Stimulated activated CD8-positive, alpha-beta memory T cell treated with anti-CD3 and anti-CD28 coated beads, Interleukin-15, amount 100 ng/mL, for 1 hour (primary cell): ENCODE measurements at regions not wholly inside any gene's neighbourhood (a gene's known extent, or its start where the extent isn't known, plus 50 kb on each side); places are given as distances from the start of the nearest gene placed in this dataset.
"Not testable (repeated sequence)": the region's sequence is repeated elsewhere in the genome, so short reads cannot be mapped to it uniquely, and the experiment has no call there.

Experiments used
- DNase-seq: peaks from one replicate; pipeline ENCODE4 v3.0.0-alpha.2; 2020; ENCODE audit warnings: low read depth

- DNase-seq, result not testable (repeated sequence)
These were observed 350.1 kb downstream of the NSUN3 start for GRCh38 chr3:94412936-94413335.

- DNase-seq, result no peak
These were observed 350.7 kb downstream of the NSUN3 start for GRCh38 chr3:94413336-94414108.

DNA sequence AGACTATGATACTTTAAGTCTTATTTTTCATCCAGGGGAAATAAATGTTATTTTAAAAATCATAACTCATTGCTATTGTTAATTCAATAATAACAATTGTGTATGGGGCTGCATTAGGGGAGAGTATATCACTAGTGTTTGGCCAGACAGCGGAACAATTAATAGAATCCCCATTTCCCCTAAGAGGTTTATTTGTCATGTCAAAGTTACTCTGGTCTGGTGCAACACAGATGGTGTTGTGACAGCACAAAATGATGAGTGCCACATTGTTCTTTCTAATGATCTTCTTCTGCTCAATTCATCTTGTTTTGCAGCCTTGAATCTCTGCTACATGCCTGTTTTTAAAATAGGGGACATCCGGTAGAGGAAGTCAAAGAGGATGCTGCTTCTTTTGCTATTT lies 351.6 kb downstream of the NSUN3 start:
- no peak for DNase-seq

GRCh38 chr3:94416768-94417167 lies 353.9 kb downstream of the NSUN3 start:
- no peak for DNase-seq

DNA sequence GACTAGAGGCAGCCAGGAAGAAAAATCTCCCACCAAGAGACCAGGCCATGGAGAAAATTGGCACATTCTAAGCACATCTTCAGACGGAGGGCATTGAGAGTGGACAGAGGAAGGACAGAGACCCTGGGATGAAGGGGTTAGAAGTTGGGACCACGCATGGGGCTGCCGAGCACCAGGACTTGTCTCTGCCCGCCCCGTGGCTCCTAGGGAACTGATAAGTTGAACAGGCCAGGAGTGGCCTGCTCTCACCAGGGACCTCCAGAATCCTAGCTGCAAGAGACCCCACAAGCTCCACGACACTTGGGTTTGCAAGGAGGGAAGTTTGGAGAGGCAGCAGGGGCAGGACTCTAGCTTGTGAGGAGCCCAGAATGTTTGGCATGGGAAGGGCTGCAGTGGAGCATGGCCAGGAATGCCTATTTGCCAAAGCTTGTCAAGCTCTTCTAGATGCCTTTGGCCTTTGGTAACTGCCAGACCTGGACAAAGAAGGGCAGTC lies 355.1 kb downstream of the NSUN3 start:
- no peak for DNase-seq

- no peak for DNase-seq
These were observed 358.1 kb downstream of the NSUN3 start for GRCh38 chr3:94420931-94421330.

GRCh38 chr3:94423578-94423977 lies 360.7 kb downstream of the NSUN3 start:
- DNase-seq, result no peak

DNA sequence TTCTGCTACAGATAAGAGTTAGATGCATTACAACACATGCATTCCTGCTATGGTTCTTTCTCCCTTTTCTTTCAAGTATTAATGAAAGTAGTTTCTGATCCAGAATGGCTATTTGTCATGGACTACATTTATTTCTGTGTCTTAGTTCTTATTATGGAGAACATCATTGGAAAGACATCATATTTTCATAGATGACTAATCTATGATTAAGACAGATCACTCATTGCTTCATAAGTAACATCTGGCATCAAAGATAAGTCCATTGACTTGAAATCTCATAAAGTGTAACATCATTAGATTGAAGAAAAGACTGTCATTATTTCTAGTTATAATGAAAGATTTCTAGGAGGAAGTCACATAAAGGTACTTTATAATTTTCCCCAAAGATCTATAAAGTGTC lies 366.7 kb downstream of the NSUN3 start:
- no peak for DNase-seq

DNA sequence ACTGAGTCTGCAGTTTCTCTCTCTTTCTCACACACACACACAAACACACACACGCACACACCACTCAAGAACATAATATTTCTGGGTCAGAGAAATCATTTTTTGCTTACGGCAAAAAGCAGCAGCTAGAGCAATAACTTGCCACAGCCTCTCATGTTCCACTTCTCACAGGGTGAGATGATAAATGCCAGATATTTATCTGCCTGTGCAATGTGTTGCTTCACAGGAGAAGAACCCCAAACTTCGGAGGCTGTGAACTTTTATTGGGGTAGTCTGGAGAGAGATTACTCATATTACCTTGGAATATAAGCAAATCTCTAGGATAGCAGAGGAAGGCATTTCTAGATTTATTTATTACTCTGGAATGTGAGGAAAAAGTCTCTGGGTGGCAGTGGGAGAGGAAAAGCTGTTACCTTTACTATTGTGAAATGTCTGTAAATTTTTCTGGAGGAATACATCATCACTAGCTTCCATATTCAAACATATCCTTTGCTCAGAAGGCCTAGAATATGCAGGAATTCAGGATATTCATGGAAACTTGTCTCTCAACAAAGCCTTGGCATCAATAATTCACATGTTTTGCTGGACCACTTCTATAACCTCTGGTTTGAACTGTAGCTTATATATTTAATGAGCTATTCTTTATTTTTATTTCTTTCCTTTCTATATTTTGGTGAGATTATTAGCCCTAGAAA lies 369.2 kb downstream of the NSUN3 start:
- no peak for DNase-seq

GRCh38 chr3:94433811-94434210 lies 370.9 kb downstream of the NSUN3 start:
- DNase-seq, result no peak

DNA sequence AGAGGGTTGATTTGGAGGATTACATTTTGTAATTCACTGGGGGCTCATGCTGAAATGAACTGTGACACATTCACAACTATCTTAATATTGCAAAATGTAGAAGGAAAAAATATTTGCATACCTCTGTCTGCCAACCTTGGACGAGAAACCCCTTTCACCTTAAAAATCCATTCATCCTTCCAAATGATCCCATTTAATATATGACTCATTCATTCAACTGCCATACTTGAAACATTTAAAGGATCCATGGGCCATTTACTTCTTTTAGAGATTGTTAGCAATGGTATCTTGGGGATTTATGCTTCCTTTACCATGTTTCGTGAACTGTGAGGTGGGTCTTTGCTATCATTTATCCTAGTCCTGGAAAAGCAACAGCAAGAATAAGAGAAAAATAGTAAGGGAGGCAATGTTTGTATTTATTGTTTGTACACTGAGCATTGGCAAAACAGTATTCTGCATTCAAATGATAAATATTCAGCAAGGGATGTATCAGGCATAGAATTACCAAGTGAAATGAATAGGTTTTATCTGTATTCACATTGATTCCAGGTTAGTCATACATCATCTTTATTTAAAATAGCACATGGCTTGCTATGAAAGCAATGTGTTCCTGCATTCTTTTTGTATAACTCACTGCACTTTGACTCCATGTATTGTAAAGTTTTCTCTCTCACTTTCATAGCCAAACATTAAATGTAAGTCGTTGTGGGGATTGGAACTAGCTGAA lies 378.1 kb downstream of the NSUN3 start:
- no peak for DNase-seq

DNA sequence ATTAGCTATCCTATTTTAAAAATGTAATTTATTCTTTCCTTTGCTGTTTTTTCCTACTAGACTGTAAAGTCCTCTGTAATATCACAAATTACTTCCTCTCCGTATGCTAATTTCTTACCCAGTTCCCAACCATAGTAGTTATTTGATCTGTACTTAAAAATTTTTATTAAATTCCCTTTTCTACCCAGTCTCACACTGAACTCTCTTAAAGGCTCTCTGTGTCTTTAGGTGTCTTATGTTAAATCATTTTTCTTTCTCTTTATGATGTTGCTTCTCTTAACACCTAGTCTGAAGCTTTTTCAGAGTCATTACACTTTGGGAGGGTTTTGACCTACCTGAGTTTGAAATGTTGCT lies 378.6 kb downstream of the NSUN3 start:
- DNase-seq, result no peak

- no peak for DNase-seq
These were observed 391.0 kb downstream of the NSUN3 start for GRCh38 chr3:94453864-94454263.

- no peak for DNase-seq
These were observed 396.3 kb downstream of the NSUN3 start for GRCh38 chr3:94459167-94459566.

DNA sequence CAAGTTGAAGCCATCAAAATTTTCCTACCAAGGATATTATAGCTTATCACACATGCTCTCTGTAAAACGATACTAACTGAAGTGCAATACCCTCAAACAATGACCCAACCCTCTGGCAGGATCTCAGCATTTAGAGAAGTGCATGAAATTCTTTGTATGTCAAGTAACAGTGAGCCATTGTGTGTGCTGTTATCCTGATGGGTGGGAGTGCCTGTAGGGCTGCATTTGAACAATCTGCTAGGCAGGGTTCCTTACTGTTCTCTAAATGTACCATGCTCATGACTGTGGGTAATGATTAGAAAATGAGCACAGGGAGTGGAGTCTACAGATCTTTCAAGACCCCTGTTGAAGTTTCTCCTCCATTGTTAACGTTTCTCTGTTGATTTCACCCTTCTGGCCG lies 398.1 kb downstream of the NSUN3 start:
- no peak for DNase-seq

DNA sequence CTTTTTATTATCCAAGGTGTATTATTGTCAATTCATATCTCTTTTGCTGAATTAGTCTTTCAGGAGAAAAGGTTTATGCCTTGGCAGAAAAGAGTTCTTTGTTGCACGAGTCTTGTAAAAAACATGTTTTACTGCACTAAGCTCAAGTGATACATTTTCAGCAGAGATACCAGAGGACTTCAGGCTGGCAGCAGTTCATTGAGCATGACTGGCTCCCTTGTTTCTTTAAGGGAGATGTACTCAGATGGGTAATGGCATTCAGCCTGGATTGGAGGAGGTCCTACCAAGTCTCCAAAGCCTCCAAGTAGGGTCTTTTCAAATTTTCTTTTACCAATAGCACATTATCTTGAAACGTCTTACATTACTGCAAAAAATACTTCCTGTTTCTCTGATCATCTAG lies 400.1 kb downstream of the NSUN3 start:
- DNase-seq, result no peak

DNA sequence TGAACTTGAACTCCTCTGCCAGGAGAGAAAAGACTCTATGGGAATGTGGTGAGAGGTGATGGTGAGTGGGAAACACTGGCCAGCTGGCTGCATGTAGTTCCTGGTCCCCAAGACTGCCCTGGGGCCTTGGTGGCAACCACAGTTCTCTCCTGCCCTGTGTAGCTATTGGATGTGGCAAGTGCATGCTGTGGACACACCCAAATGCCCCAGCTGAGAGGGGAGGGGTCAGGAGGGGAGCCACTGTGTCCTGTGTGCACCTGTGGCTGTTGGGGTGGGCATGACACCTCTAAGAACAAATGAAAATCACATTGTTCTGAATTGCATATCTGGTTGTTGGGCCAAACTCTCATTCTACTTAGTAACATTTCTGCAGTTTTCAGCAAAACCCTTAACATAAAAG lies 409.6 kb downstream of the NSUN3 start:
- DNase-seq, result no peak

- no peak for DNase-seq
These were observed 418.5 kb downstream of the NSUN3 start for GRCh38 chr3:94481226-94481898.

GRCh38 chr3:94482686-94483085 lies 419.8 kb downstream of the NSUN3 start:
- DNase-seq, result no peak

- DNase-seq, result no peak
These were observed 420.5 kb downstream of the NSUN3 start for GRCh38 chr3:94483403-94483802.

DNA sequence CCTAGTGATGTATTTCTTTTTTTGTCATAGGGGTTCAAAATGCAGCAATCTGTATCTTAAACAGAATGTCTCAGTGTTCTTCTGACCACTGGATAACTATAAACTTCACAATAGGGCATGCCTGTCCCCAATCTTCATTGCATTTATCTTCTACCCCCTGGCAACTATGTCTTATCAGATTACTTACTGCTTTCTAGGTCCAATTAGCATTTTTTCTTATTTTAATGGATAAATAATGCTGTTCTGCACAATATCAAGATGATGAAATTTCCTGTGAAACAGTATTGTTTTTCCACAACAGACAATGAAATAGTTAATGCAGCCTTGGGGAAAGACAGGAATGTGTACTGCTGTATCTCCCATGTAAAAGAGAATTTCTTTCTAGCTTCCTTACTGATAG lies 432.1 kb downstream of the NSUN3 start:
- no peak for DNase-seq

GRCh38 chr3:94500146-94500545 lies 437.3 kb downstream of the NSUN3 start:
- no peak for DNase-seq
